SH-SY5Y (cell line): ENCODE measurements at regions not wholly inside any gene's neighbourhood (a gene's known extent, or its start where the extent isn't known, plus 50 kb on each side); places are given as distances from the start of the nearest gene placed in this dataset.

Experiments used
- GATA2 ChIP-seq: IDR thresholded peaks from 2 replicates; pipeline ENCODE4 v1.6.1; 2011; ENCODE audit warnings: mild to moderate bottlenecking, low read depth, low read length
- GATA3 ChIP-seq: IDR thresholded peaks from 2 replicates; pipeline ENCODE4 v1.6.1; 2011; ENCODE audit warnings: low read depth, mild to moderate bottlenecking, low read length, moderate library complexity

DNA sequence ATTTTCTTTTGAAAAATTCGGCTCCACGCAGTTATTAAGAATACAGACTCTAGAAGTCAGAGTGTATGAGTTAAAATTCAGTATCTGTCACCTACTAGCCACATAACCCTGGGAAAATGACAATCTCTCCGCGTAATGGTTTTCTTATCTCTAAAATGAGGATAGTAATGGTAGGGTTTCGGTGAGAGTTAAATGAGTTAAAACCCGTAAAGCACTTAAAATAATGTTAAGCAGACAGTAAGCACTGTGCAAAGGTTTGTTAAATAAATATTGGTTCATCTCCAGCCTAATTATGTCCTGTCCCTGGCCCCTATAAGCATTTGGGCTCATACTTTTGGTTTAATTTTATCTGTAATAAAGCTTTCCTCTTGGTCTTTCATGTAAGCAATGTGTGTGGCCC lies 350.8 kb upstream of the GRIA3 start:
- TF ChIP-seq GATA2 (no peak), GATA3 (no peak)
